ENCODE measurements at regions not wholly inside any gene's neighbourhood (a gene's known extent, or its start where the extent isn't known, plus 50 kb on each side); places are given as distances from the start of the nearest gene placed in this dataset.

DNA sequence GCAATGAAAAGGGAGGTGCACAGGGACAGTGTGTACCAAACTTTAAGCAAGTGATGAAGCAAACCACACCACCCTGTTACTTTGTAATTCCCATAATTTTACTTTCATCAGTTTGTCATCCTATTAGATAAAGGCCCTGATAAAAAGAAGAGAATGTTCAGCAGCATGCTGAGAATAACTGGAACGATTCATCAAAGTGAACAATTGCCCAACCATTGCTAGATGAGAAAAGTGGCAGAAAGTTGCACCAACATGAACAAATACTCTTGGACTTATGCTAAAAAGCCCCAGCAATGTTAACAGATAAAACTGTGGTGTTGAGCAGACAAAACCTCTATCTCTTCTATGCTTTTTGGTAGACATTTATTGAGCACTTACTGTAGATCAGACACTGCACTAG lies 75.5 kb upstream of the PCGF5 start:
- TF ChIP-seq GATA2 (IDR thresholded peaks at IDR 0.05; ENCODE audit: low read depth, low read length), result no peak
- no peak for TF ChIP-seq GATA3 (IDR thresholded peaks at IDR 0.05; ENCODE audit: low read depth, low read length)
